ENCODE measurements at regions not wholly inside any gene's neighbourhood (a gene's known extent, or its start where the extent isn't known, plus 50 kb on each side); places are given as distances from the start of the nearest gene placed in this dataset.

GRCh38 chr15:53009093-53009492, 219.0 kb upstream of the ONECUT1 start:
- no peak for DNase-seq

DNA sequence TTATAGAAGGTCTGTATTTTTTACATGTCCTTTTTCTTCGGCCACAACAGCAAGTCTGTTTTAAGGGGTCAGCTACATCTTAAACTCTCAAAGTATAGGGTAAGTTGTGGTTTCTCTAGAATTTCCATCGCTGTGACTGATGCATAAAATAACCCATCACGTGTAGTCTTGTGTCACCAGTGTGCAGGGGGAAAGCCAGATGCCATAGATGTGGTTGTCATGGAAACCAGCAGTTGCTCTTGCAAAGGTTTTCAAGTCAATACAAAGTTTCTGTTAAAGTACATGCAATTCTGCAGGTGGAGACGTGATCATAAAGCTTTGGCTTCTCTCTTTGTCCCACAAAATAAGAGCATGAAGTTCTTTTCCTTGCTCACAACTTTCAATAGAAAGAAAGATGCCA, 210.3 kb upstream of the ONECUT1 start:
- no peak for DNase-seq

DNA sequence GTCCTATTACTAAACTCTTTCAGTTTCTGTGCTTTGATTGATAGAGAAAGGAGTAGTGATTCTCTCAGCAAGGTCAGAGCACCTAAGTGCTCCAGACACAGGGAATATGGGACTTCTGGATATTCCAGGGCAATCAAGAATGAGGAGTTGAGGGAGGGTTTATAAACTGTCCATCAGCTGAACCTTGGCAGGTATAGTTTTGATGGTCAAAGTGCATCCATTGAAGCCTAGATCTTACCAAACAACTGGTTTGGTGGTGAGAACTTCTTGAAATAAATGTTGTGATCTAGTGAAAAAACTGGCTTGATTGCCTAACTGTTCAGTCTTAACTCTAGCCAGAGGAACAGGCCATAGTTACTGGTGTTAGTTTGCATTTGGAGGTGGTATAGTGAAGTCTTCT, 207.0 kb upstream of the ONECUT1 start:
- no peak for DNase-seq

- DNase-seq = no peak
Observed at GRCh38 chr15:52994290-52994689, 204.2 kb upstream of the ONECUT1 start.

DNA sequence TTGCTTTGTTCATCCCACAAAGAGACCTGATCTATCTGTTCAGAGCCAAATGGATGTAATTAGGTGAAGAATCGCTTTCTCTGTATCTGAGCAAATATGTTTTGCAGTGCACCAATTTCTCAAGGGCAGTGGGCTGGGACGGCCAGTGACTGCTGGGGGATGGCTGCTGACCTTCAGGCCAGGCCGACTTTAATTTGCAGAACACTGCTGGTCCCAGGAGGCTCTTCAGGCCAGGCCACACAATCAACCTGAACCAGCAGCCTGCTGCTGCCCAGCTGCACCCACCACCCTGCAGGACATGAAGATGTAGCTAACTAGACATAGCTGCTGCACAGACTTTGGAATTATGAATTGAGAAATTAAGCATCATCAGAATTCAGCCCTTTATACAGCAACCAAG, 194.4 kb upstream of the ONECUT1 start:
- DNase-seq = no peak

- no peak for DNase-seq
Observed at GRCh38 chr15:52980446-52980845, 190.3 kb upstream of the ONECUT1 start.

DNA sequence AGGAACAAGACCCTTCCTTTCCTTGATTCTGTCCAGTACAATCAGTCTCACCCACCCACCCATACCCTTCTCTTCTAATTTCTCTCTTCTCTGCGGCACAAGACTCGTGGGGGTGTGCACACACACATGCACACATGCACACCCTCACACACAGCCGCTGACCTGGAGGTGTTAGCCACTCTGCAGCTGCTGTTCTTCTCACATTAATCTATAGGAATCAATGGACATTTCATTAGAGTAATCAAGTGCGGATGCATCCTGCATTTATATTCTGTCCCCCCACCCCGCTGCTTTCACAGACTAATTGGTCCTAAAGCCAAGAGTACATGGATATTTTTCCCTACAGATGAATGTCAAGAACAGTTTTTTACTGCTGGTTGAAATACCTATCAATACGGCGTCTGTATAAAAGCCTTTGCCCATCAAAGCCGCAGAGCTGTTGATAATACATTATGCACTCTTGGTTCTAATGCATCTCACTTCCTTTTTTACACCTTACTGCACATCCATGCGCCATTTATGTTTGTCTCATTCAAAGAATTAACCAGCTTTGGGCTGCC, 186.5 kb upstream of the ONECUT1 start:
- DNase-seq = no peak

GRCh38 chr15:52975941-52976449, 185.9 kb upstream of the ONECUT1 start:
- DNase-seq = no peak

- DNase-seq = no peak
Observed at GRCh38 chr15:52963865-52964264, 173.7 kb upstream of the ONECUT1 start.

GRCh38 chr15:52960283-52960682, 170.1 kb upstream of the ONECUT1 start:
- no peak for DNase-seq

- no peak for DNase-seq
Observed at GRCh38 chr15:52943746-52944145, 153.6 kb upstream of the ONECUT1 start.

DNA sequence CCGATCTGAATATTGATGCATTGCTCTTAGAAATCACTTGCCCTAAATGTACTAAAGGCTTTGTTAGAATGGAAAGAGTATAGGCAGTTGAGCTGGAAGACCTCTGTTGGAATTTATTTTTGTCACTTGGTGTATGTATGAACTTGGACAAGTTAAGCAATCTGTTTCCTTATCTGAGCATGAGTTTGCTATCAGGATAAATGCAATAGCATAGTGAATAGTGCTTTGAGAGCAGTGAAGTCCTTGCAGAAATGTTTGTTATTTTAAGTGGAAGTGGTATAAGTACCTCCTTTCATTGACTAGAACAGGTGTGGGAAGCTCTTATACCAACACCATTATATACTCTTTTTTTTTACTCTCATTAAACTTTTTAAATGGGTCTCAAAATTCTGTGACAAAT, 146.4 kb upstream of the ONECUT1 start:
- DNase-seq = no peak

DNA sequence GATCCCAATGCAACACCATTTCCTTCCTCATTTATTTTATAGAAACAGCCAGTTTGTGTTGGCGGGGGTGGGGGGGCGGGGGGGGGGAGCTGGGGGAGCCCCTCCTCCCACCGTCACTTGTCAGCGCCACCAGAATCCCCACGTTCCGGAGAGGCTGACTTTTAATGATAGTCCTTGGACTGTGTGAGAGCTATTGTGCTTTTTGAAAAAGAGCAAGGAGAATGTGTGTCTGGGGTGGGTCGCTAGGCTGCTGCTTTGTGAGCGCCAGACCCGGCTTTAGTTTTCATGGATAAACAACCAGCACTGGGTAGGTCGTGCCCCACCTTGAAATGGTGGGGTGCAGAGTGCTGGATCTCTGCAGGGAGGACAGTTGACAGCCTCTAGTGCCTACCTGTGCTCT, 135.0 kb upstream of the ONECUT1 start:
- no peak for DNase-seq

GRCh38 chr15:52924630-52925029, 134.5 kb upstream of the ONECUT1 start:
- DNase-seq = no peak

GRCh38 chr15:52923626-52924025, 133.5 kb upstream of the ONECUT1 start:
- DNase-seq = no peak

DNA sequence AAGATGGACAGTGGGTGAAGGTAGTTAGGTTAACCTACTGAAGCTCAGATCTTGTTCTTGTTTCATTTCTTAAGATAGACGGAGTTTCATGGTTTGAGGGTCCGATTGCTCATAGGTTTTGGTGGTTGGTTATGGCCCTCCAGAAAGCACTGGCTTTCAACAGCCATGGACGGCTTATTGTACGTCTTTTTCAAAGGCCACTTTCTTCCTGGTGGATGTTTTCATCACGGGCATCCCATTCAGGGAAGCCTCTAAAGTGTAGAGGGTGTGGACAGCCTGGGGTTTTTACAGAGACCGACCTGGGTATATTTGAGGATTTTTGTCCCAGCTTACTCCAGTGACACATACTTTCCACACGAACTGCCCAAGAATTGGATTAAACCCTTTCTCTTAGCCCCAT, 132.7 kb upstream of the ONECUT1 start:
- DNase-seq = no peak

DNA sequence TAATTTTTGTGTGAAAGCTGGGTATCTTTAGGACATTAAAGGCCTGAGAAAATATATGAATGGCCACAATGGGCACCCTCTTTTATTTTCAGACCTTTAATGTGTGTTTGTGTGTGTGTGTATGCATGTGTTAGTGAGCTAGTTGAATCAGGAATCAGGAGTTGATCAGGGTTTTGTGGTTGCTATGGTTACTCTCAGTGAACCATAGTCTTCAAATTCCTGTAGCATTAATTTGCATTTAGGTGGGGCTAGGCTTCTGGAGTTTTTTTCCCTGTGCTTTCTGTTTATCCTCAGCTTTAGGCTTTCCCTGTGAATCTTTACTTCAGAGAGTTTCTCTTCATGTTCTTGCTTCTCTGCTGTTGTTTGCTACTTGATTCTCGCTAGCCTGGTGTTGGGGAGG, 122.0 kb upstream of the ONECUT1 start:
- DNase-seq = no peak

- no peak for DNase-seq
Observed at GRCh38 chr15:52893338-52893737, 103.2 kb upstream of the ONECUT1 start.

GRCh38 chr15:52879904-52880303, 89.8 kb upstream of the ONECUT1 start:
- DNase-seq = no peak

GRCh38 chr15:52879145-52879544, 89.0 kb upstream of the ONECUT1 start:
- DNase-seq = no peak

GRCh38 chr15:52876991-52877663, 87.0 kb upstream of the ONECUT1 start:
- DNase-seq = no peak

DNA sequence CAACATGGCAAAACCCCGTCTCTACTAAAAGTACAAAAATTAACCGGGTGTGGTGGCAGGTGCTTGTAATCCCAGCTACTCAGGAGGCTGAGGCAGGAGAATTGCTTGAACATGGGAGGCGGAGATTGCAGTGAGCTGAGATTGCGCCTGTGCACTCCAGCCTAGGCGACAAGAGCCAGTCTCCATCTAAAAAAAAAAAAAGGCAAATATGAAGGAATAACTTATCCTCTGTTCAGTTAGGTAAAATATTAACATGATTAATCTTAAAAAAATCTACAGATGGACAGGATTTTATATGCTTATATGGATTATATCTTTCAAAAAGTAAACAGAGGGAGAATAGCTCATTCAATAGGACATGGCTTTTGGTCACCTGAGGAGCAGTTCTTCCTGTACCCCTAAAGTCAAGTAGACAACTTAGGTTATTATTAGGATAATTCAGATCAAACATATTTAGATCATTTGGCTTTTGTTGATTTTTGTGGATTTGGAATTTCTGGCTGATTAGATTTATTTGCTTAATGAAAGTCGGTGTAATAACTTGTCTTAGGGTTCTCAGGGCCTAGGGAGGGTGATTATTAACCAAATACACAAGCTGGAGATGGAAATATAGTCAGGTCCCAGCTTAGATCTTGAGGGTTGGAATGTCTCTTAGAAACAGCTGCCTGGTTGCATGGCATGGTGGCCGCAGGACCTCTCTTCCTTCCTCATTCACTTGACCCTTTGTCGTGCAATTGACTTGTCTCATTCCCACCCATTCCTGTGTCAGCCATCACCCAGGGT, 82.1 kb upstream of the ONECUT1 start:
- DNase-seq = no peak

GRCh38 chr15:52870015-52870414, 79.9 kb upstream of the ONECUT1 start:
- no peak for DNase-seq

- no peak for DNase-seq
Observed at GRCh38 chr15:52866698-52867097, 76.6 kb upstream of the ONECUT1 start.
